Parathyroid adenoma (tissue), 2 donors: ENCODE measurements at regions not wholly inside any gene's neighbourhood (a gene's known extent, or its start where the extent isn't known, plus 50 kb on each side); places are given as distances from the start of the nearest gene placed in this dataset.

ENCODE experiments used
- H2AFZ ChIP-seq: fragments of 300-600 bp; sonication (generic); one replicate; pipeline ENCODE4 v1.7.0; 2017; ENCODE audit warnings: antibody characterized with exemption, mild to moderate bottlenecking
- H3K27ac ChIP-seq: fragments of 300-600 bp; sonication (generic); one replicate; pipeline ENCODE4 v1.7.0; 2017
- H3K27me3 ChIP-seq: fragments of 300-600 bp; sonication (generic); one replicate; pipeline ENCODE4 v1.7.0; 2017; ENCODE audit warnings: low read length; ENCODE audit not compliant: control insufficient read depth, insufficient read depth
- H3K36me3 ChIP-seq: fragments of 300-600 bp; sonication (generic); one replicate; pipeline ENCODE4 v1.7.0; 2017; ENCODE audit warnings: low read length; ENCODE audit not compliant: control insufficient read depth, insufficient read depth
- H3K4me1 ChIP-seq: fragments of 300-600 bp; sonication (generic); one replicate; pipeline ENCODE4 v1.7.0; 2017; ENCODE audit warnings: control low read depth
- H3K4me2 ChIP-seq: fragments of 300-600 bp; sonication (generic); one replicate; pipeline ENCODE4 v1.7.0; 2017; ENCODE audit warnings: low read length
- H3K4me3 ChIP-seq: fragments of 300-600 bp; sonication (generic); one replicate; pipeline ENCODE4 v1.7.0; 2017; ENCODE audit warnings: low read depth, low read length
- H3K79me2 ChIP-seq: fragments of 300-600 bp; sonication (generic); one replicate; pipeline ENCODE4 v1.7.0; 2017; ENCODE audit warnings: control low read depth
- H3K9ac ChIP-seq: fragments of 300-600 bp; sonication (generic); one replicate; pipeline ENCODE4 v1.7.0; 2017; ENCODE audit warnings: mild to moderate bottlenecking
- H3K9me3 ChIP-seq: fragments of 300-600 bp; sonication (generic); one replicate; pipeline ENCODE4 v1.7.0; 2017; ENCODE audit warnings: low read length; ENCODE audit not compliant: control insufficient read depth
- CTCF ChIP-seq: fragments of 300-600 bp; sonication (generic); IDR thresholded peaks from one replicate; pipeline ENCODE4 v1.7.0; 2017; ENCODE audit warnings: antibody characterized with exemption, mild to moderate bottlenecking
- donor health status: primary hyperparathyroidism.

- no peaks in the 10 kb centered on the region for H3K27me3 ChIP-seq
- H3K27ac ChIP-seq = no peak overlapping the region
- no peak overlapping the region for H2AFZ ChIP-seq
- no peak overlapping the region for H3K4me3 ChIP-seq
- no peaks in the 10 kb centered on the region for H3K79me2 ChIP-seq
- no peak for TF ChIP-seq CTCF
- H3K9me3 ChIP-seq = no peaks in the 10 kb centered on the region
- no peak overlapping the region for H3K4me2 ChIP-seq
- H3K9ac ChIP-seq = no peak overlapping the region
- no peaks in the 10 kb centered on the region for H3K4me1 ChIP-seq
- no peaks in the 10 kb centered on the region for H3K36me3 ChIP-seq
Observed at GRCh38 chr13:47418206-47418920, 521.5 kb upstream of the HTR2A start.

DNA sequence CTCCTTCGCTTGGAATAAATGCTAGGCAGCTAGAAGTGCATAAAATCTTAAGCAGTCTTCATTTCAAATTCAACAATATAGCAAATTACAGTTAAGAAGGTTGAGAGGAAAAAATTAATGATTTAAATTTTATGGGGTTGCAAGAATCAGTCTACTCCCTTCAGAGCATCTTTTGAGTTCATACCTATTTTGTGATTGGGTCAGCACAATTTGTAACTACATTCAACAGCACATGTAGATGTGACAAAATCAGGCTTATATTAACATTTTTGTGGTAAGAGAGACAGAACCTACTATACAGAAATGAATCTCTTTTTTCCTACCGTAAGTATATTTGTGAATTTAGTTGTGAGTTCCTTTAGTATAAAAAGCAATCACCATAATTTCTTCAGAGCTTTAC lies 520.6 kb upstream of the HTR2A start:
- H3K9ac ChIP-seq = no peak overlapping the region
- no peak overlapping the region for H2AFZ ChIP-seq
- no peak for TF ChIP-seq CTCF
- H3K9me3 ChIP-seq = no peaks in the 10 kb centered on the region
- H3K27ac ChIP-seq = no peak overlapping the region
- H3K36me3 ChIP-seq = no peaks in the 10 kb centered on the region
- no peaks in the 10 kb centered on the region for H3K79me2 ChIP-seq
- H3K4me3 ChIP-seq = no peak overlapping the region
- H3K4me2 ChIP-seq = no peak overlapping the region
- H3K4me1 ChIP-seq = no peaks in the 10 kb centered on the region
- no peaks in the 10 kb centered on the region for H3K27me3 ChIP-seq

- no peak overlapping the region for H3K4me3 ChIP-seq
- no peaks in the 10 kb centered on the region for H3K27me3 ChIP-seq
- H3K4me2 ChIP-seq = no peak overlapping the region
- no peak overlapping the region for H3K9ac ChIP-seq
- no peak overlapping the region for H2AFZ ChIP-seq
- H3K79me2 ChIP-seq = no peaks in the 10 kb centered on the region
- no peaks in the 10 kb centered on the region for H3K36me3 ChIP-seq
- no peaks in the 10 kb centered on the region for H3K9me3 ChIP-seq
- H3K27ac ChIP-seq = no peak overlapping the region
- no peaks in the 10 kb centered on the region for H3K4me1 ChIP-seq
- TF ChIP-seq CTCF = no peak
Observed at GRCh38 chr13:47415048-47415447, 518.2 kb upstream of the HTR2A start.

- TF ChIP-seq CTCF = no peak
- Histone ChIP-seq H3K4me3 (no peak overlapping the region), H3K36me3 (no peaks in the 10 kb centered on the region), H3K9ac (no peak overlapping the region), H3K79me2 (no peaks in the 10 kb centered on the region), H3K27me3 (no peaks in the 10 kb centered on the region), H3K9me3 (no peaks in the 10 kb centered on the region), H3K27ac (no peak overlapping the region), H3K4me1 (no peaks in the 10 kb centered on the region), H2AFZ (no peak overlapping the region), H3K4me2 (no peak overlapping the region)
Observed at GRCh38 chr13:47413526-47413925, 516.7 kb upstream of the HTR2A start.

DNA sequence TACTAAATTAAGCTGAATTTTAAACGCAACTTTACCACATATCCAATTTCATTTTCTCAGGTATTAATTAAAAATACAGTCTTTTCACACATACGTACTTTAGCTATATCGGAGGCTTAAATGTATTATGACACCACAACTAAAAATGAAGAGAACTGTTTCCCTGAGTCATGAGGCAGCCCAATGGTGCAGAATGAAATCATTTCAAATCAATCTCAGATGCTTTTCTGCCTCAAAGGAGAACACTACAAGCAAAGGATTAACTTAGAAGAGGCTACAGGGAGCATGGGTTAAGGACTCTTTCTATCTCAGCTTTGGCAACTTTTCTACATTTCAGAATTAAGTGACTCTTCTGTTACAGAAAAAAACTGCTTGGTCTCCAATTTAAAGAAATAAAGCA lies 516.3 kb upstream of the HTR2A start:
- Histone ChIP-seq H3K4me1 (no peaks in the 10 kb centered on the region), H3K4me2 (no peak overlapping the region), H3K27ac (no peak overlapping the region), H3K36me3 (no peaks in the 10 kb centered on the region), H3K9me3 (no peaks in the 10 kb centered on the region), H3K4me3 (no peak overlapping the region), H2AFZ (no peak overlapping the region), H3K27me3 (no peaks in the 10 kb centered on the region), H3K9ac (no peak overlapping the region), H3K79me2 (no peaks in the 10 kb centered on the region)
- no peak for TF ChIP-seq CTCF
